NB4 (cell line): ENCODE measurements at regions not wholly inside any gene's neighbourhood (a gene's known extent, or its start where the extent isn't known, plus 50 kb on each side); places are given as distances from the start of the nearest gene placed in this dataset.
"Not testable (repeated sequence)": the region's sequence is repeated elsewhere in the genome, so short reads cannot be mapped to it uniquely, and the experiment has no call there.

ENCODE experiments used
- DNase-seq: peaks from one replicate; pipeline ENCODE4 v3.0.0; 2010; ENCODE audit warnings: low read depth
- H3K4me3 ChIP-seq: one replicate; pipeline ENCODE4 v1.5.1; 2011; ENCODE audit warnings: mild to moderate bottlenecking, low read depth, low read length, moderate library complexity
- CTCF ChIP-seq: IDR thresholded peaks from one replicate; pipeline ENCODE4 v1.5.1; 2012; ENCODE audit warnings: low read depth, low read length
- MYC ChIP-seq: IDR thresholded peaks from 2 replicates; pipeline ENCODE4 v1.6.1; 2011; ENCODE audit warnings: low read depth, low read length
- POLR2A ChIP-seq: IDR thresholded peaks from 2 replicates; pipeline ENCODE4 v1.6.1; 2011; ENCODE audit warnings: mild to moderate bottlenecking; ENCODE audit not compliant: insufficient read length; ENCODE audit errors: extremely low read depth
- TF ChIP-seq, protein P1 (sequence below): IDR thresholded peaks from 2 replicates; pipeline ENCODE4 v1.6.1; 2011; ENCODE audit warnings: low read depth, low read length

DNA sequence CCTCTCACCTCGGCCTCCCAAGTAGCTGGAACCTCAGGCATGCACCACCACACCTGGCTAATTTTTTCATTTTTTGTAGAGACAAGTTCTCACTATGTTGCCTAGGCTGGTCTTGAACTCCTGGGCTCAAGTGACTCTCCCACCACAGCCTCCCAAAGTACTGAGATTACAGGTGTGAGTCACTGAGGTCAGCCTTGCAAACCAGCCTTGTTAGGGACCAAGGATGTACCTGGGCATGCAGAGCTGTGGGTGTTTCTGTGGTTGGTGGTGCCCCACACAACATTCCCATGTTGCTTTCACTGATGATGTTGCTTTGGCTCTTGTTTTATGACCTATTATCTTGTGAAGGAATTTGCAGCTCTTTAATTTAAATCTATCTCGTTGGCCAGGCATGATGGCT is 54.8 kb downstream of the OTUD1 start:
- no peak overlapping the region for H3K4me3 ChIP-seq
- TF ChIP-seq MYC (no peak), CTCF (no peak), POLR2A (no peak)
- TF ChIP-seq, protein P1, sequence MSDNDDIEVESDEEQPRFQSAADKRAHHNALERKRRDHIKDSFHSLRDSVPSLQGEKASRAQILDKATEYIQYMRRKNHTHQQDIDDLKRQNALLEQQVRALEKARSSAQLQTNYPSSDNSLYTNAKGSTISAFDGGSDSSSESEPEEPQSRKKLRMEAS = no peak
- DNase-seq = no peak

DNA sequence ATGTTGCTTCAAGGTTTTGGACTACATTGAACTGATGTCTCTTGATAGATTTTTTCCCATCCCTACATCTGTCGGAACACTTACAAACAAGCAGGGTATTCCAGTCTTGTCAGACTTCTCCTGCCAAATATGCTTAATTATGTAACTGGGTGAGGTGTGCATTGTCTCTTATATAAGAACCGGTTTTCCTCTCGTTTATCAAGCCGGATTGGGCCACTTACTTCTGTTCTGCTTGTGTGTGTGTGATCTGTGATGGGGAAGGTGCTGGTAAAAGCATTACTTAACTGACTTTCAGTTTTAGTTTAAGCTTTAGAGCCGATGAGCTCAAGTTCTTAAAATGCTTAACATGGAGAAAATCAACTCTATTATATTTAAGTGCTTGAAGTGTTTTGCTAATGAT is 57.9 kb downstream of the OTUD1 start:
- DNase-seq = no peak
- no peak overlapping the region for H3K4me3 ChIP-seq
- no peak for TF ChIP-seq POLR2A
- TF ChIP-seq, protein P1 = no peak
- TF ChIP-seq CTCF = no peak
- no peak for TF ChIP-seq MYC

DNA sequence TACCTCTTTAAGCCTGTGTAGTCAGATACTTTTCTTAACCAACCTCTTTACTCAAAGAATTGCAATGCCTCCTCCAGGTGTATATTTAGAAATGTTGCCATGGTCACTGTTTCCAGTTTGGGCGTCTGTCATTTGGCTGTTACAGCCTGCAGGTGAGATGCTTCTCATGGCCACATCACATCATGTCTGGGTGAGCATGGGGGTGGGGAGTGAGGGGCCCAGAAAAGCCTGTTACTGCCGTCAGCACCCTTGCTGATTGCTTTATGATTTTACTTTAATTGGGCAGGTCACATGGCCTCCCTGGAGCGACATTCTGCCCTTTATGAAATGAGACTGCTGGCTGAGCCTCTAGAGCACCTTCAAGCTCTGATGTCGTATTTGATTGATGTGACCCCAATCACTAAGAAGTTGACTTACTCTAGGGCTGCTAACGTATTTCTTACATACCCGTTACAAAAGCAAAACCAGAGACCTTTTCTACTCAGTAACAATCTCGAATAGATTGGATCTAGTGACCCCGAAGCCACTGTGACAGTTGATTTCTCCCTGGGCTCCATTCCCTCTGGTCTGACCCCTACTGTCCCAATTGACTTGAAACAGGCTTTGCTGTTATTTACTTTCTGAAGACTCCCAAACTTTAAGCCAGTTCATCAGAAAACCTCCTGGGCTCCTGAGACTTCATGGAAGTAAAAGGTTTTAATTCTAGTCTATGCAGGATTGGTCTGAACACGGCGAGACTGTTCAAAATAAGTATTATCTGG is 60.7 kb downstream of the OTUD1 start:
- DNase-seq = no peak
- TF ChIP-seq, protein P1 = no peak
- TF ChIP-seq MYC (no peak), POLR2A (no peak), CTCF (no peak)
- no peak overlapping the region for H3K4me3 ChIP-seq

GRCh38 chr10:23505797-23506465 is 67.1 kb downstream of the OTUD1 start:
- no peak for TF ChIP-seq MYC
- TF ChIP-seq, protein P1 = no peak
- no peak for TF ChIP-seq CTCF
- TF ChIP-seq POLR2A = no peak
- DNase-seq = no peak
- no peak overlapping the region for H3K4me3 ChIP-seq

DNA sequence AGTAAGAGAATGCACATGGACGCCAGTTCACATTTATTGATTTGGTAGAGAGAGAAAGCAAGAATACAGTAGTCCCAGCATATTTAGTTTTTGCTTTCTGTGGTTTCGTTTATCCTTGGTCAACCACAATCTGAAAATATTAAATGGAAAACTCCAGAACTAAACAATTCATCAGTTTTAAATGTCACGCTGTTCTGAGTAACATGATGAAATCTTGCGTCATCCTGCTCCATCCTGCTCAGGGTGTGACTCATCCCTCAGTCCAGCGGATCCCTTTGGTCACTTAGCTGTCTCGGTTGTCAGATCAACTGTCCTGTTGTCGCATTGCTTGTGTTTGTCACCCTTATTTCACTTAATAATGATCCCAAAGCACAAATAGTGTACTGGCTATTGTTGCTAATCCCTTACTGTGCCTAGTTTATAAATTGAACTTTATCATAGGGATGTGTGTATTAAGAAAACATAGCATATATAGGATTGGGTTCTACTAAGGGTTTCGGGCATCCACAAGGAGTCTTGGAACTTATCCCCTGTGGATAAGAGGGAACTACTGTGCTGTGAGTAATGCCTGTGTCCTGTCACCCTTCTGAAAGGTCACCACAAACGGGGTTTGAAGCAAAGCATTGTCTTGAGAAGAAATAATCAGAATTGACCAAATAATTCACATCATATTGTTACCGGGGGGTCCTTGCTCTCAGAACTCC is 73.6 kb downstream of the OTUD1 start:
- TF ChIP-seq POLR2A (no peak), MYC (peak; percentile 23; the same call in 1 of the 2 replicates), CTCF (no peak)
- TF ChIP-seq, protein P1 = no peak
- no peak overlapping the region for H3K4me3 ChIP-seq
- DNase-seq = peak; percentile 74

GRCh38 chr10:23513621-23514020 is 74.7 kb downstream of the OTUD1 start:
- not testable (repeated sequence) for H3K4me3 ChIP-seq, DNase-seq
